Dermis blood vessel endothelial cell (primary cell): ENCODE measurements at regions not wholly inside any gene's neighbourhood (a gene's known extent, or its start where the extent isn't known, plus 50 kb on each side); places are given as distances from the start of the nearest gene placed in this dataset.

Source experiments
- DNase-seq: peaks from one replicate; pipeline ENCODE4 v3.0.0; 2010

DNA sequence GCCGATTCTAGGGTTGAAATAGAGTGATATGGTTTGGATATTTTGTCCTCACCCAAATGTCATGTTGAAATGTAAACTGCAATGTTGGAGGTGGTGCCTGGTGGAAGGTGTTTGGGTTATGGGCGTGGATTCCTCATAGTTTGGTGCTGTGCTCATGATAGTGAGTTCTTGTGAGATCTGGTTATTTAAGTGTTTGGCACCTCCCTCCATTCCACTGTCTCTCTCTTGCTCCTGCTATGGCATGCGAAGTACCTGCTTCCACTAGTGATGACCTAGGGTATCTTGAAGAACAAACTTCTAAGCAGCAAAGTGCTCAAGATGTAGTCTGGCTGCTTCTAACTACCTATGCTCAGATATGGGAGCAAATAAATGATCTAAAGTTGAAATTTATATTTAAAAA, 56.0 kb upstream of the TSPAN18 start:
- no peak for DNase-seq

DNA sequence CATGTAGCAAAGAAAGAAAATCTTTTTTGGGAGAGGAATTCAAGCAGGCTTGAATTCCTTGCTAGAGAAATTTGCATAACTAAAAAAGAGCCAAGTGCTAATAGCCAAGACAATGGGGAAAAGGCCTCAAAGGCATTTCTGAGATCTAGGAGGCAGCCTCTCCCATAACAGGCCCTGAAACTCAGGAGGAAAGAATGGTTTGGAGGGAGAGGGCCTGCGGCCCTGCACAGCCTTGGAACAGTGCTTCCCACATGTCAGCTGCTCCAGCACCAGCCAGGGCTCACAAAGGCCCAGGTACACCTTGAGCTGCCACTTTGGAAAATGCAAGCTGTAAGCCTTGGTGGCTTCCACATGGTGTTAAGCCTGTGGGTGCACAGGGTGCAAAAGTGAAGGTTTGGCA, 55.5 kb upstream of the TSPAN18 start:
- no peak for DNase-seq

DNA sequence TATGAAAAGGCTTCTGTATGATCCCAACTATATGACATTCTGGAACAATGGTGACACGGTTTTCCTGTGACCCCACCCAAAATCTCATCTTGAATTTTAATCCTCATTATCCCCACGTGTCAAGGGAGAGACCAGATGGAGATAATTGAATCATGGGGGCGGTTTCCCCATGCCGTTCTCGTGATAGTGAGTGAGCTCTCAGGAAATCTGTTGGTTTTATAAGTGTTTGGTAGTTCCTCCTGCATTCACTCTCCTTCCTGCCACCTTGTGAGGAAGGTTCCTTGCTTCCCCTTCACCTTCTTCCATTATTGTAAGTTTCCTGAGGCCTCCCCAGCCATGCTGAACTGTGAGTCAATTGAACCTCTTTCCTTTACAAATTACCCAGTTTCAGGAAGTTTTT, 53.1 kb upstream of the TSPAN18 start:
- peak; percentile 59 for DNase-seq

DNA sequence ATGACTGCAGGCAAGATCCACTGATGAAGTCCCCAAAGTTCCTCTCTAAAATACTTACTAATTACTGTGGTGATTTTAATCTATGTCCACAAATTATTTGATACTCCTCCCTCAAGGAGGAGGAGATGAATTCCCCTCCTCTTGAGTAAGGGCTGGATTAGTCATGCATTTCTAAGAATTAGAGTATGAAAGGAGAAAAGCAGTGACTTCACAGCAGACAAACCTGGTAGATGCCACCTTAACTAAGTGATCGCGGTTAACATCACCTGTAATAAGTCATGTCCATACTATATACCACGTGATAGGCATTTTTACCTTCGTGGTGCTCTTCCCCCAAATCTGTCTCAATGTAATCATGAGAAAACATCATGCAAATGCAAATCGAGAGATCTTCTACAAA, 52.0 kb upstream of the TSPAN18 start:
- DNase-seq: no peak

DNA sequence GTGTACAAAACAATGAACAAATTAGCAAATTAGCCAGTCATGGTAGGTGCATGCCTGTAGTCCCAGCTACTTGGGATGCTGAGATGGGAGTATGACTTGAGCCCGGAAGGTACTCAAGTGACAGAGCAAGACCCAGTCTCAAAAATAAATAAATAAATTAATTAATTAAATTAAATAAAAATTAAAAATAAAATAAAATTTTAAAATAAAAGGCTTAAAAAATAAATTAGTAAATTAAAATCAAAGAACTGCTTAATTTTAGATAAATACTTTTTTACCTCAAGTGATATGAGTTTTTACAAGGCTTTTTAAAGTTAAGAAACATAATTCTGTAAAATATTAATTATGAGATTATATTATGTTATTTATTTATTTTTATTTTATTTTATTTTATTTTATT, 50.9 kb upstream of the TSPAN18 start:
- DNase-seq: no peak
